ENCODE measurements at regions not wholly inside any gene's neighbourhood (a gene's known extent, or its start where the extent isn't known, plus 50 kb on each side); places are given as distances from the start of the nearest gene placed in this dataset.

DNA sequence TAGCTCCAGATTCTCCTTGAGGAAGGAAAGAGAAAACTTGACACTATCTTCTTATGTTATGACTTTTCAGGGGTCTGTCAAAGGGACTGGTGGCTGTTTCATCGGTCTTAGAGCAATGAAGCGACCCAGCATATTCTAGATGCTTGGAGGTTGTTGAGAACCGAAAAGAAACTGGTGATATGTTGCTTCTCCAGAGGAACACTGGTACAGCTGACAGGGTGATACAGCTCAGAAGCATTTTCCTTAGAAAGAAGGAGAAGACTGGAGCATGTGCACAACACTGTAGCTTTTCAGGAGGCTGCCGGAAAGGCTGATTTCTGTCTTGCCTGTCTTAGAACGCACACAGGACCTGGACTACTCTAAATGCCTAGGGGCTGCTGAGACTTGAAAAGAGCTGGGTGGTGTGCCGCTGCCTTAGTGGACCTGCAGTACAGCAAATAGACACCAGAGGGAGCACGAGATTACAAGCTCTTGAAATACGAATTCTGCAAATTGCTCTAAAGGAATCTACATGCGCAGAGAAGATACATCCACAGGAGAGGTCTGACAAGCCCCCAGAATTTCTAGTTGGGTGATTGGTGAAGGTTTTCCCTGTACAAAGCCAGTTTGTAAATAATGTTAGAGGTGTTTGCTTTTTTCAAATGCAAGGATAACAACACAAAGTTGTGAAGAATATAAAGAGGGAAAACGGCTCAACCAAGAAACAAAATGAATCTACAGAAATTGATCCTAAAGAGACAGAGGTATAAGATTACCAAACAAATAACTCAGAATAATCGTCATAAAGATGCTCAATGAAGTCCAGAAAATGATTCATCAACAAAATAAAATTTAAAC, 223.1 kb upstream of the DMD start:
- Histone ChIP-seq H3K4ac (ENCODE audit: low read depth, low read length) (no peak overlapping the region), H3K56ac (ENCODE audit: extremely low read depth, insufficient read depth, low read length) (no peak overlapping the region), H2BK20ac (ENCODE audit: low read depth, low read length) (no peak overlapping the region), H3K14ac (replicated peaks; ENCODE audit: low read depth, low read length) (no peak overlapping the region), H2BK5ac (ENCODE audit: low read depth, low read length, poor library complexity, severe bottlenecking) (no peak overlapping the region), H2AFZ (replicated peaks; ENCODE audit: low read length, poor library complexity) (no peak overlapping the region), H3K4me1 (ENCODE audit: control insufficient read depth, insufficient read depth, low read length) (no peaks in the 10 kb centered on the region), H2AK5ac (ENCODE audit: low read depth, low read length) (no peak overlapping the region), H3K27me3 (ENCODE audit: control insufficient read depth, insufficient read depth, low read length) (no peaks in the 10 kb centered on the region), H4K8ac (ENCODE audit: low read depth in 2 of 2, low read length in 2 of 2) (no peak overlapping the region), H2BK120ac (ENCODE audit: low read depth, low read length) (no peak overlapping the region), H3K18ac (ENCODE audit: low read depth, low read length) (no peak overlapping the region), H3K79me1 (ENCODE audit: low read depth in 1 of 2, low read length in 2 of 2) (no peaks in the 10 kb centered on the region), H2BK15ac (ENCODE audit: low read depth, low read length) (no peak overlapping the region), H3K9me1 (ENCODE audit: insufficient read depth, low read length) (no peaks in the 10 kb centered on the region), H4K91ac (ENCODE audit: insufficient read depth, low read depth, low read length) (no peak overlapping the region), H2AK9ac (replicated peaks; ENCODE audit: low read depth, low read length, poor library complexity) (no peak overlapping the region), H3K9me3 (ENCODE audit: control insufficient read depth, insufficient read depth, low read length) (no peaks in the 10 kb centered on the region), H3K4me3 (ENCODE audit: insufficient read depth, low read depth, low read length) (no peak overlapping the region), H4K20me1 (ENCODE audit: insufficient read depth, low read length) (no peaks in the 10 kb centered on the region), H3K9ac (ENCODE audit: low read depth, low read length) (no peak overlapping the region), H3K23ac (ENCODE audit: low read depth, low read length) (no peak overlapping the region), H4K5ac (ENCODE audit: low read depth, low read length) (no peak overlapping the region), H3K4me2 (ENCODE audit: low read depth, low read length) (no peak overlapping the region; the same call in 1 of the 2 replicates), H3K36me3 (ENCODE audit: control insufficient read depth, insufficient read depth, low read length) (no peaks in the 10 kb centered on the region), H3K27ac (ENCODE audit: insufficient read depth, low read length) (no peak overlapping the region)
- CTCF ChIA-PET = interaction anchor here (0.6 to 1.1 kb wide), 3 partner anchors 10 to 794 kb away, joined by 3 to 5 read pairs (median 3); no protein-coding TSS in a partner anchor
- WGBS, 2 experiments (ENCODE audit: extremely low coverage in 2 of 2, insufficient read length in 1 of 2) = 33% methylated on average over 1 of the region's 11 CpGs; no CpG with 5 or more reads in 1 of the 2 experiments
- in situ Hi-C loops (cut with MboI; ENCODE audit: low sequenced_read_pairs) = loop anchor here (25.0 kb wide), 1 partner anchor 853 kb away; no protein-coding TSS in a partner anchor
- POLR2A ChIA-PET (ENCODE audit: unreplicated experiment) = no interaction called here
- DNase-seq (peak; percentile 37), ATAC-seq (ENCODE audit: low read depth) (peak; percentile 87)
- TF ChIP-seq NFE2L2 (IDR thresholded peaks at IDR 0.05; ENCODE audit: low read depth, low read length) (no peak), BHLHE40 (IDR thresholded peaks at IDR 0.05; ENCODE audit: low read depth, low read length) (no peak), RCOR1 (IDR thresholded peaks at IDR 0.05; ENCODE audit: insufficient replicate concordance, low read length) (no peak), RAD21 (IDR thresholded peaks at IDR 0.05; ENCODE audit: low read length) (peak; percentile 38), RFX5 (IDR thresholded peaks at IDR 0.05; ENCODE audit: low read depth, low read length) (no peak), SMC3 (IDR thresholded peaks at IDR 0.05; ENCODE audit: low read depth, low read length) (peak; percentile 24; the same call in 1 of the 2 replicates), POLR2A (IDR thresholded peaks at IDR 0.05; ENCODE audit: low read depth, low read length) (no peak), FOS (IDR thresholded peaks at IDR 0.05; ENCODE audit: low read depth, low read length) (no peak), CHD1 (IDR thresholded peaks at IDR 0.05; ENCODE audit: low read depth, low read length) (no peak), MAZ (IDR thresholded peaks at IDR 0.05; ENCODE audit: borderline replicate concordance, low read depth, low read length) (no peak), MXI1 (IDR thresholded peaks at IDR 0.05; ENCODE audit: borderline replicate concordance, low read depth, low read length) (no peak)
- TF ChIP-seq, protein P1, sequence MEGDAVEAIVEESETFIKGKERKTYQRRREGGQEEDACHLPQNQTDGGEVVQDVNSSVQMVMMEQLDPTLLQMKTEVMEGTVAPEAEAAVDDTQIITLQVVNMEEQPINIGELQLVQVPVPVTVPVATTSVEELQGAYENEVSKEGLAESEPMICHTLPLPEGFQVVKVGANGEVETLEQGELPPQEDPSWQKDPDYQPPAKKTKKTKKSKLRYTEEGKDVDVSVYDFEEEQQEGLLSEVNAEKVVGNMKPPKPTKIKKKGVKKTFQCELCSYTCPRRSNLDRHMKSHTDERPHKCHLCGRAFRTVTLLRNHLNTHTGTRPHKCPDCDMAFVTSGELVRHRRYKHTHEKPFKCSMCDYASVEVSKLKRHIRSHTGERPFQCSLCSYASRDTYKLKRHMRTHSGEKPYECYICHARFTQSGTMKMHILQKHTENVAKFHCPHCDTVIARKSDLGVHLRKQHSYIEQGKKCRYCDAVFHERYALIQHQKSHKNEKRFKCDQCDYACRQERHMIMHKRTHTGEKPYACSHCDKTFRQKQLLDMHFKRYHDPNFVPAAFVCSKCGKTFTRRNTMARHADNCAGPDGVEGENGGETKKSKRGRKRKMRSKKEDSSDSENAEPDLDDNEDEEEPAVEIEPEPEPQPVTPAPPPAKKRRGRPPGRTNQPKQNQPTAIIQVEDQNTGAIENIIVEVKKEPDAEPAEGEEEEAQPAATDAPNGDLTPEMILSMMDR (conservative IDR thresholded peaks at IDR 0.05; ENCODE audit: low read depth, low read length) = peak; percentile 57
- TF ChIP-seq, protein P2, sequence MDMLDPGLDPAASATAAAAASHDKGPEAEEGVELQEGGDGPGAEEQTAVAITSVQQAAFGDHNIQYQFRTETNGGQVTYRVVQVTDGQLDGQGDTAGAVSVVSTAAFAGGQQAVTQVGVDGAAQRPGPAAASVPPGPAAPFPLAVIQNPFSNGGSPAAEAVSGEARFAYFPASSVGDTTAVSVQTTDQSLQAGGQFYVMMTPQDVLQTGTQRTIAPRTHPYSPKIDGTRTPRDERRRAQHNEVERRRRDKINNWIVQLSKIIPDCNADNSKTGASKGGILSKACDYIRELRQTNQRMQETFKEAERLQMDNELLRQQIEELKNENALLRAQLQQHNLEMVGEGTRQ (IDR thresholded peaks at IDR 0.05; ENCODE audit: low read depth, low read length) = no peak
- BruUV-seq (replicated peaks) = no TSS peak
- dilution Hi-C loops (cut with HindIII; ENCODE audit: low sequenced_read_pairs, unreplicated experiment) = no loop called here
- intact Hi-C loops (cut with micrococcal nuclease) = loop anchor here (1.0 kb wide), 1 partner anchor 867 kb away; no protein-coding TSS in a partner anchor
